ENCODE measurements at regions not wholly inside any gene's neighbourhood (a gene's known extent, or its start where the extent isn't known, plus 50 kb on each side); places are given as distances from the start of the nearest gene placed in this dataset.

DNA sequence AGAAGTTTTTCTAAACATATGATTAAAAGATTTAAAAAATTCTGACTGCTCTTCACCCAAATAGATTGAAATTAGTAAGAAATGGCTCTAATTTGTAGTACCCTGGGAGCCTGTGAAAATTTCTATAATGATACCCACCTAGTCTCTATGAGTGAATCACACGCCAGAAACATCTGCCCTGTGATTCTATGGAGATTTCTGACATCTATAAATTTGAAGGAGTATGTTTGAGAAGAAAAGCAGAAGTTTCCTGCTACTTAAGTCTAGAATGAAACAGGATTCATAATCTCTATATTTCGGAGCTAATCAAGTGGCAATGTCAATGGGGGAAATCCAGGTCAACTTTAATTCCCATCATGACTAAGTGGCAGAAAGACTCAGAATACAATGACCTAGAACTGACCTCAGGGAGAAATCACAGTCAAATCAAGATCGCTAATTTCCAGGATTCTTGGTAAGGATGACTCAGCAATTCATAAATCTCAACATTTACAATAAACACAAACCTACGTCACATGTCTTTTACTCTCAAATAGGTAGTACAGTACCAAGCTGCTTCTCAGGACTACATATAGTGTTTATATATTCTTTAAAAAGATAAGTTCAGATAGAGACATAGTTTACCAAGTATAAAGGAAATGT is 186.2 kb upstream of the TNFAIP3 start (continued):
- TF ChIP-seq SPI1 (IDR thresholded peaks at IDR 0.05; ENCODE audit: borderline replicate concordance, insufficient read depth, low read depth, low read length) (no peak), RELA (IDR thresholded peaks at IDR 0.05; ENCODE audit: borderline replicate concordance, partially characterized antibody) (no peak), JUNB (IDR thresholded peaks at IDR 0.05) (peak; percentile 85), SUZ12 (IDR thresholded peaks at IDR 0.05; ENCODE audit: unreplicated experiment) (no peak), RBBP5 (conservative IDR thresholded peaks at IDR 0.05) (no peak), FOXM1 (IDR thresholded peaks at IDR 0.05; ENCODE audit: low read depth, low read length) (peak; percentile 68; the same call in 1 of the 2 replicates), CREB1 (IDR thresholded peaks at IDR 0.05; ENCODE audit: low read depth) (0 out of 2 replicates have a peak, but pooled peaks have one; percentile 30), BACH1 (IDR thresholded peaks at IDR 0.05; ENCODE audit: borderline replicate concordance) (peak; percentile 99), RUNX3 (IDR thresholded peaks at IDR 0.05; ENCODE audit: low read length) (peak; percentile 68), CREM (IDR thresholded peaks at IDR 0.05; ENCODE audit: low read depth) (peak; percentile 64)
- TF ChIP-seq, protein P1, sequence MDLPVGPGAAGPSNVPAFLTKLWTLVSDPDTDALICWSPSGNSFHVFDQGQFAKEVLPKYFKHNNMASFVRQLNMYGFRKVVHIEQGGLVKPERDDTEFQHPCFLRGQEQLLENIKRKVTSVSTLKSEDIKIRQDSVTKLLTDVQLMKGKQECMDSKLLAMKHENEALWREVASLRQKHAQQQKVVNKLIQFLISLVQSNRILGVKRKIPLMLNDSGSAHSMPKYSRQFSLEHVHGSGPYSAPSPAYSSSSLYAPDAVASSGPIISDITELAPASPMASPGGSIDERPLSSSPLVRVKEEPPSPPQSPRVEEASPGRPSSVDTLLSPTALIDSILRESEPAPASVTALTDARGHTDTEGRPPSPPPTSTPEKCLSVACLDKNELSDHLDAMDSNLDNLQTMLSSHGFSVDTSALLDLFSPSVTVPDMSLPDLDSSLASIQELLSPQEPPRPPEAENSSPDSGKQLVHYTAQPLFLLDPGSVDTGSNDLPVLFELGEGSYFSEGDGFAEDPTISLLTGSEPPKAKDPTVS (IDR thresholded peaks at IDR 0.05; ENCODE audit: low read depth, low read length) = no peak
- TF ChIP-seq, protein P2, sequence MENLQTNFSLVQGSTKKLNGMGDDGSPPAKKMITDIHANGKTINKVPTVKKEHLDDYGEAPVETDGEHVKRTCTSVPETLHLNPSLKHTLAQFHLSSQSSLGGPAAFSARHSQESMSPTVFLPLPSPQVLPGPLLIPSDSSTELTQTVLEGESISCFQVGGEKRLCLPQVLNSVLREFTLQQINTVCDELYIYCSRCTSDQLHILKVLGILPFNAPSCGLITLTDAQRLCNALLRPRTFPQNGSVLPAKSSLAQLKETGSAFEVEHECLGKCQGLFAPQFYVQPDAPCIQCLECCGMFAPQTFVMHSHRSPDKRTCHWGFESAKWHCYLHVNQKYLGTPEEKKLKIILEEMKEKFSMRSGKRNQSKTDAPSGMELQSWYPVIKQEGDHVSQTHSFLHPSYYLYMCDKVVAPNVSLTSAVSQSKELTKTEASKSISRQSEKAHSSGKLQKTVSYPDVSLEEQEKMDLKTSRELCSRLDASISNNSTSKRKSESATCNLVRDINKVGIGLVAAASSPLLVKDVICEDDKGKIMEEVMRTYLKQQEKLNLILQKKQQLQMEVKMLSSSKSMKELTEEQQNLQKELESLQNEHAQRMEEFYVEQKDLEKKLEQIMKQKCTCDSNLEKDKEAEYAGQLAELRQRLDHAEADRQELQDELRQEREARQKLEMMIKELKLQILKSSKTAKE (IDR thresholded peaks at IDR 0.05; ENCODE audit: low read depth, poor library complexity, severe bottlenecking) = no peak
- TF ChIP-seq, protein P3, sequence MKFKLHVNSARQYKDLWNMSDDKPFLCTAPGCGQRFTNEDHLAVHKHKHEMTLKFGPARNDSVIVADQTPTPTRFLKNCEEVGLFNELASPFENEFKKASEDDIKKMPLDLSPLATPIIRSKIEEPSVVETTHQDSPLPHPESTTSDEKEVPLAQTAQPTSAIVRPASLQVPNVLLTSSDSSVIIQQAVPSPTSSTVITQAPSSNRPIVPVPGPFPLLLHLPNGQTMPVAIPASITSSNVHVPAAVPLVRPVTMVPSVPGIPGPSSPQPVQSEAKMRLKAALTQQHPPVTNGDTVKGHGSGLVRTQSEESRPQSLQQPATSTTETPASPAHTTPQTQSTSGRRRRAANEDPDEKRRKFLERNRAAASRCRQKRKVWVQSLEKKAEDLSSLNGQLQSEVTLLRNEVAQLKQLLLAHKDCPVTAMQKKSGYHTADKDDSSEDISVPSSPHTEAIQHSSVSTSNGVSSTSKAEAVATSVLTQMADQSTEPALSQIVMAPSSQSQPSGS (IDR thresholded peaks at IDR 0.05; ENCODE audit: low read length) = peak; percentile 57
- TF ChIP-seq, protein P4, sequence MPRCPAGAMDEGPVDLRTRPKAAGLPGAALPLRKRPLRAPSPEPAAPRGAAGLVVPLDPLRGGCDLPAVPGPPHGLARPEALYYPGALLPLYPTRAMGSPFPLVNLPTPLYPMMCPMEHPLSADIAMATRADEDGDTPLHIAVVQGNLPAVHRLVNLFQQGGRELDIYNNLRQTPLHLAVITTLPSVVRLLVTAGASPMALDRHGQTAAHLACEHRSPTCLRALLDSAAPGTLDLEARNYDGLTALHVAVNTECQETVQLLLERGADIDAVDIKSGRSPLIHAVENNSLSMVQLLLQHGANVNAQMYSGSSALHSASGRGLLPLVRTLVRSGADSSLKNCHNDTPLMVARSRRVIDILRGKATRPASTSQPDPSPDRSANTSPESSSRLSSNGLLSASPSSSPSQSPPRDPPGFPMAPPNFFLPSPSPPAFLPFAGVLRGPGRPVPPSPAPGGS (IDR thresholded peaks at IDR 0.05; ENCODE audit: borderline replicate concordance, insufficient read depth, low read depth, low read length, poor library complexity, severe bottlenecking) = peak; percentile 39
